OCI-LY7 (cell line): ENCODE measurements at regions not wholly inside any gene's neighbourhood (a gene's known extent, or its start where the extent isn't known, plus 50 kb on each side); places are given as distances from the start of the nearest gene placed in this dataset.

Experiments used
- BruUV-seq: library from RNA; stranded (reverse); fragments of 400-500 nt; replicated peaks from 2 replicates; lab custom pipeline; 2021; lab: Mats Ljungman, UMichigan
- CTCF ChIA-PET: fragments of 300-600 bp; sonication (Branson Sonifier 250); formaldehyde crosslinking; loops from one replicate; lab custom pipeline; 2022; ENCODE audit warnings: antibody characterized with exemption; ENCODE audit not compliant: unreplicated experiment; lab: Charles Lee
- POLR2A ChIA-PET: fragments of 300-600 bp; sonication (Branson Sonifier 250); formaldehyde crosslinking; loops from one replicate; lab custom pipeline; 2022; ENCODE audit warnings: antibody characterized with exemption; lab: Charles Lee
- DNase-seq: peaks from one replicate; pipeline ENCODE4 v3.0.0-alpha.2; 2015; ENCODE audit warnings: low spot score
- H2AFZ ChIP-seq: fragments of 200-600 bp; sonication (generic), shearing (Covaris generic); 2 replicates; pipeline ENCODE4 v1.6.1; 2014; ENCODE audit warnings: mild to moderate bottlenecking, antibody characterized with exemption, low read length, moderate library complexity
- H3K27ac ChIP-seq: fragments of 200-600 bp; sonication (generic); 2 replicates; pipeline ENCODE4 v1.5.1; 2014; ENCODE audit warnings: mixed run types, low read depth, mild to moderate bottlenecking, moderate library complexity, low read length, inconsistent platforms; ENCODE audit not compliant: poor library complexity, severe bottlenecking
- H3K36me3 ChIP-seq: fragments of 200-600 bp; sonication (generic); 2 replicates; pipeline ENCODE4 v1.6.1; 2014; ENCODE audit warnings: mild to moderate bottlenecking, antibody characterized with exemption, low read length, moderate library complexity, mixed read lengths; ENCODE audit not compliant: insufficient read depth
- H3K4me1 ChIP-seq: fragments of 200-600 bp; sonication (generic); 2 replicates; pipeline ENCODE4 v1.5.1; 2014; ENCODE audit warnings: mild to moderate bottlenecking, low read length; ENCODE audit not compliant: insufficient read depth, poor library complexity, severe bottlenecking
- H3K4me2 ChIP-seq: fragments of 200-600 bp; sonication (generic); 2 replicates; pipeline ENCODE4 v1.6.1; 2014; ENCODE audit warnings: mild to moderate bottlenecking, low read length
- H3K4me3 ChIP-seq: fragments of 200-600 bp; sonication (generic); 2 replicates; pipeline ENCODE4 v1.5.1; 2014; ENCODE audit warnings: mild to moderate bottlenecking, low read depth, low read length; ENCODE audit not compliant: poor library complexity, severe bottlenecking
- H3K79me2 ChIP-seq: fragments of 200-600 bp; sonication (generic); 2 replicates; pipeline ENCODE4 v1.6.1; 2016; ENCODE audit warnings: low read depth, mild to moderate bottlenecking, low read length, moderate library complexity, mixed read lengths; ENCODE audit not compliant: insufficient read depth
- H3K9me2 ChIP-seq: fragments of 200-600 bp; sonication (generic); 2 replicates; pipeline ENCODE4 v1.6.1; 2016; ENCODE audit warnings: mild to moderate bottlenecking, low read length, mixed read lengths; ENCODE audit not compliant: insufficient read depth
- H3K9me3 ChIP-seq: fragments of 200-600 bp; sonication (generic); 2 replicates; pipeline ENCODE4 v1.6.1; 2014; ENCODE audit warnings: mild to moderate bottlenecking, mixed run types, low read length, mixed read lengths
- H4K20me1 ChIP-seq: fragments of 200-600 bp; sonication (generic); 2 replicates; pipeline ENCODE4 v1.6.1; 2014; ENCODE audit warnings: mild to moderate bottlenecking, antibody characterized with exemption, low read length, moderate library complexity, mixed read lengths; ENCODE audit not compliant: insufficient read depth
- CTCF ChIP-seq: fragments of 200-600 bp; sonication (generic); conservative IDR thresholded peaks from 2 replicates; pipeline ENCODE4 v1.5.1; 2014; ENCODE audit warnings: mild to moderate bottlenecking, antibody characterized with exemption, low read length, moderate library complexity, mixed read lengths
- EZH2phosphoT487 ChIP-seq: fragments of 200-600 bp; sonication (generic); IDR thresholded peaks from 2 replicates; pipeline ENCODE4 v1.6.1; 2018; ENCODE audit warnings: low read depth, borderline replicate concordance, mild to moderate bottlenecking, mixed run types, antibody characterized with exemption, low read length, moderate library complexity, mixed read lengths
- intact Hi-C: fragments of 100-400 bp; cut with micrococcal nuclease; formaldehyde crosslinking; loops from one replicate; pipeline ENCODE4 v1.10.0; 2022; ENCODE audit not compliant: unreplicated experiment

GRCh38 chr4:131613824-131614216 is 1535.3 kb upstream of the PCDH10 start:
- H3K79me2 ChIP-seq = no peaks in the 10 kb centered on the region
- H3K4me2 ChIP-seq = no peak overlapping the region
- no TSS peak for BruUV-seq
- ChIA-PET POLR2A (no interaction called here), CTCF (no interaction called here)
- no peak for DNase-seq
- TF ChIP-seq EZH2phosphoT487 (no peak), CTCF (no peak)
- no peaks in the 10 kb centered on the region for H4K20me1 ChIP-seq
- H3K4me3 ChIP-seq = no peak overlapping the region
- H3K36me3 ChIP-seq = no peaks in the 10 kb centered on the region
- no peak overlapping the region for H3K27ac ChIP-seq
- intact Hi-C loops = no loop called here
- H3K9me3 ChIP-seq = no peaks in the 10 kb centered on the region
- no peak overlapping the region for H2AFZ ChIP-seq
- H3K4me1 ChIP-seq = no peaks in the 10 kb centered on the region
- no peaks in the 10 kb centered on the region; the same call in 1 of the 2 replicates for H3K9me2 ChIP-seq

DNA sequence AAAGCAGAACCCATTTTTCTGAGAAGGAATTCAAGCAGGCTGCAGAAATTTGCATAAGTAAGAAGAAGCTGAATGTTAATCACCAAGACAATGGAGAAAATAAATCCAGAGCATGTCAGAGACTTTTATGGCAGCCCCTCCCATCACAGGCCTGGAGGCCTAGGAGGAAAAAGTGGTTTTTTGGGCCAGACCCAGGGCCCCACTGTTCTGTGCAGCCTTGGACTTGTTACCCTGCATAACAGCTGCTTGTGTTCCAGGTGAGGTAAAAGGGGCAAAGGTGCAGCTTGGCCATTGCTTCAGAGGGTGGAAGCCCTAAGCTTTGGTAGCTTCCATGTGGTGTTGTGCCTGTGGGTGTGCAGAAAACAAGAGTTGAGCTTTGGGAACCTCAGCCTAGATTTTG is 1516.2 kb upstream of the PCDH10 start:
- no peak overlapping the region for H2AFZ ChIP-seq
- H4K20me1 ChIP-seq = no peaks in the 10 kb centered on the region
- no peaks in the 10 kb centered on the region for H3K79me2 ChIP-seq
- H3K27ac ChIP-seq = no peak overlapping the region
- no peaks in the 10 kb centered on the region for H3K9me3 ChIP-seq
- no peaks in the 10 kb centered on the region for H3K4me1 ChIP-seq
- no peak for TF ChIP-seq CTCF
- no peak for TF ChIP-seq EZH2phosphoT487
- H3K36me3 ChIP-seq = no peaks in the 10 kb centered on the region
- BruUV-seq = no TSS peak
- H3K4me3 ChIP-seq = no peak overlapping the region
- DNase-seq = no peak
- intact Hi-C loops = no loop called here
- no peak overlapping the region for H3K4me2 ChIP-seq
- ChIA-PET CTCF (no interaction called here), POLR2A (interaction anchor here (0.5 to 0.6 kb wide), 2 partner anchors 417 to 1741 kb away, joined by 3 to 5 read pairs; no protein-coding TSS in a partner anchor)
- no peaks in the 10 kb centered on the region for H3K9me2 ChIP-seq

GRCh38 chr4:131635191-131635590 is 1513.9 kb upstream of the PCDH10 start:
- Histone ChIP-seq H3K9me2 (no peaks in the 10 kb centered on the region), H3K79me2 (no peaks in the 10 kb centered on the region), H4K20me1 (no peaks in the 10 kb centered on the region), H3K9me3 (no peaks in the 10 kb centered on the region), H3K4me2 (no peak overlapping the region), H3K4me1 (no peaks in the 10 kb centered on the region), H2AFZ (no peak overlapping the region), H3K27ac (no peak overlapping the region), H3K4me3 (no peak overlapping the region), H3K36me3 (no peaks in the 10 kb centered on the region)
- DNase-seq = no peak
- ChIA-PET CTCF (no interaction called here), POLR2A (interaction anchor here (1.3 kb wide), 1 partner anchor 14 kb away, joined by 3 read pairs; no protein-coding TSS in a partner anchor)
- intact Hi-C loops = no loop called here
- BruUV-seq = no TSS peak
- TF ChIP-seq EZH2phosphoT487 = no peak
